H1 (cell line): ENCODE measurements at regions not wholly inside any gene's neighbourhood (a gene's known extent, or its start where the extent isn't known, plus 50 kb on each side); places are given as distances from the start of the nearest gene placed in this dataset.

Experiments
- CBX5 ChIP-seq: fragments of 300-800, 300-1000 bp; sonication (generic); IDR thresholded peaks from 2 replicates; pipeline ENCODE4 v1.7.1; 2016; ENCODE audit warnings: antibody characterized with exemption, low read length, low read depth
- CHD7 ChIP-seq: fragments of 300-600 bp; sonication (generic); IDR thresholded peaks from 2 replicates; pipeline ENCODE4 v1.7.1; 2012; ENCODE audit warnings: low read length, moderate library complexity, mild to moderate bottlenecking, inconsistent platforms; ENCODE audit not compliant: insufficient replicate concordance
- SIRT6 ChIP-seq: IDR thresholded peaks from one replicate; pipeline ENCODE4 v1.7.1; 2012; ENCODE audit warnings: low read length, inconsistent platforms
- SP2 ChIP-seq: IDR thresholded peaks from 2 replicates; pipeline ENCODE4 v1.6.1; 2012; ENCODE audit warnings: mild to moderate bottlenecking, low read length, inconsistent platforms
- SRF ChIP-seq: IDR thresholded peaks from 2 replicates; pipeline ENCODE4 v1.6.1; 2011; ENCODE audit warnings: mild to moderate bottlenecking, low read depth, low read length, moderate library complexity
- YY1 ChIP-seq: IDR thresholded peaks from 2 replicates; pipeline ENCODE4 v1.6.1; 2011; ENCODE audit warnings: low read depth, mild to moderate bottlenecking, low read length

GRCh38 chr16:7051591-7052349 lies 280.9 kb upstream of the RBFOX1 start (continued):
- TF ChIP-seq CHD7 = no peak
- no peak for TF ChIP-seq SP2
- TF ChIP-seq CBX5 = no peak
- TF ChIP-seq SIRT6 = no peak
- no peak for TF ChIP-seq YY1
- no peak for TF ChIP-seq SRF
